ENCODE measurements at regions not wholly inside any gene's neighbourhood (a gene's known extent, or its start where the extent isn't known, plus 50 kb on each side); places are given as distances from the start of the nearest gene placed in this dataset.

- no peak for TF ChIP-seq ERG (CRISPR knock-in tag; IDR thresholded peaks at IDR 0.05)
- TF ChIP-seq, protein P1, sequence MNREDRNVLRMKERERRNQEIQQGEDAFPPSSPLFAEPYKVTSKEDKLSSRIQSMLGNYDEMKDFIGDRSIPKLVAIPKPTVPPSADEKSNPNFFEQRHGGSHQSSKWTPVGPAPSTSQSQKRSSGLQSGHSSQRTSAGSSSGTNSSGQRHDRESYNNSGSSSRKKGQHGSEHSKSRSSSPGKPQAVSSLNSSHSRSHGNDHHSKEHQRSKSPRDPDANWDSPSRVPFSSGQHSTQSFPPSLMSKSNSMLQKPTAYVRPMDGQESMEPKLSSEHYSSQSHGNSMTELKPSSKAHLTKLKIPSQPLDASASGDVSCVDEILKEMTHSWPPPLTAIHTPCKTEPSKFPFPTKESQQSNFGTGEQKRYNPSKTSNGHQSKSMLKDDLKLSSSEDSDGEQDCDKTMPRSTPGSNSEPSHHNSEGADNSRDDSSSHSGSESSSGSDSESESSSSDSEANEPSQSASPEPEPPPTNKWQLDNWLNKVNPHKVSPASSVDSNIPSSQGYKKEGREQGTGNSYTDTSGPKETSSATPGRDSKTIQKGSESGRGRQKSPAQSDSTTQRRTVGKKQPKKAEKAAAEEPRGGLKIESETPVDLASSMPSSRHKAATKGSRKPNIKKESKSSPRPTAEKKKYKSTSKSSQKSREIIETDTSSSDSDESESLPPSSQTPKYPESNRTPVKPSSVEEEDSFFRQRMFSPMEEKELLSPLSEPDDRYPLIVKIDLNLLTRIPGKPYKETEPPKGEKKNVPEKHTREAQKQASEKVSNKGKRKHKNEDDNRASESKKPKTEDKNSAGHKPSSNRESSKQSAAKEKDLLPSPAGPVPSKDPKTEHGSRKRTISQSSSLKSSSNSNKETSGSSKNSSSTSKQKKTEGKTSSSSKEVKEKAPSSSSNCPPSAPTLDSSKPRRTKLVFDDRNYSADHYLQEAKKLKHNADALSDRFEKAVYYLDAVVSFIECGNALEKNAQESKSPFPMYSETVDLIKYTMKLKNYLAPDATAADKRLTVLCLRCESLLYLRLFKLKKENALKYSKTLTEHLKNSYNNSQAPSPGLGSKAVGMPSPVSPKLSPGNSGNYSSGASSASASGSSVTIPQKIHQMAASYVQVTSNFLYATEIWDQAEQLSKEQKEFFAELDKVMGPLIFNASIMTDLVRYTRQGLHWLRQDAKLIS (CRISPR knock-in tag; IDR thresholded peaks at IDR 0.05; ENCODE audit: borderline replicate concordance), result no peak
- no peak for TF ChIP-seq FOXJ3 (CRISPR knock-in tag; IDR thresholded peaks at IDR 0.05; ENCODE audit: borderline replicate concordance)
- TF ChIP-seq FOXK1 (CRISPR knock-in tag; IDR thresholded peaks at IDR 0.05), result no peak
- TF ChIP-seq PRRX2 (CRISPR knock-in tag; IDR thresholded peaks at IDR 0.05), result no peak
- TF ChIP-seq TEAD4 (CRISPR knock-in tag; IDR thresholded peaks at IDR 0.05), result no peak
- no peak for TF ChIP-seq GRHL2 (CRISPR knock-in tag; IDR thresholded peaks at IDR 0.05; ENCODE audit: insufficient replicate concordance, severe bottlenecking)
- no peak for TF ChIP-seq KAT7 (CRISPR knock-in tag; IDR thresholded peaks at IDR 0.05; ENCODE audit: borderline replicate concordance)
- no peak for TF ChIP-seq JAZF1 (CRISPR knock-in tag; IDR thresholded peaks at IDR 0.05)
Observed at GRCh38 chr17:73819440-73820395, 175.5 kb upstream of the SDK2 start (continued).

GRCh38 chr17:73820686-73821448 is 176.6 kb upstream of the SDK2 start:
- H3K9me3 Mint-ChIP-seq, result peaks cover 13% of the 10 kb centered on the region
- peaks cover 63% of the 10 kb centered on the region for H3K27me3 Mint-ChIP-seq (ENCODE audit: low read depth)
- peaks cover 13% of the 10 kb centered on the region for H3K36me3 Mint-ChIP-seq
- H3K27ac Mint-ChIP-seq, result no peak overlapping the region
- ChIA-PET CTCF (interaction anchor here (0.6 to 3.2 kb wide), 27 partner anchors 16 to 713 kb away, joined by 3 to 18 read pairs (median 4); no protein-coding TSS in a partner anchor), POLR2A (interaction anchor here (1.2 kb wide), 1 partner anchor 36 kb away, joined by 3 read pairs; no protein-coding TSS in a partner anchor)
- DNase-seq (ENCODE audit: low spot score) (peak; percentile 67), ATAC-seq (peak; percentile 93)
- peak overlapping the region; percentile 35; the same call in 1 of the 2 replicates for H3K4me3 Mint-ChIP-seq
- peaks cover 47% of the 10 kb centered on the region for H3K4me1 Mint-ChIP-seq
- TF ChIP-seq ZNF396 (CRISPR knock-in tag; IDR thresholded peaks at IDR 0.05; ENCODE audit: borderline replicate concordance), result no peak
- TF ChIP-seq FOXP1 (CRISPR knock-in tag; IDR thresholded peaks at IDR 0.05; ENCODE audit: borderline replicate concordance), result peak; percentile 72
- TF ChIP-seq ATF3 (CRISPR knock-in tag; conservative IDR thresholded peaks at IDR 0.05), result no peak
- no peak for TF ChIP-seq MXD4 (CRISPR knock-in tag; IDR thresholded peaks at IDR 0.05; ENCODE audit: borderline replicate concordance)
- TF ChIP-seq TCF7 (CRISPR knock-in tag; IDR thresholded peaks at IDR 0.05; ENCODE audit: low read depth), result no peak
- peak; percentile 92; the same call in 1 of the 2 replicates for TF ChIP-seq TEAD1 (CRISPR knock-in tag; IDR thresholded peaks at IDR 0.05)
- 0 out of 2 replicates have a peak, but pooled peaks have one; percentile 62 for TF ChIP-seq ZNF138 (CRISPR knock-in tag; conservative IDR thresholded peaks at IDR 0.05)
- no peak for TF ChIP-seq OVOL2 (CRISPR knock-in tag; IDR thresholded peaks at IDR 0.05; ENCODE audit: borderline replicate concordance)
- TF ChIP-seq, protein P2, sequence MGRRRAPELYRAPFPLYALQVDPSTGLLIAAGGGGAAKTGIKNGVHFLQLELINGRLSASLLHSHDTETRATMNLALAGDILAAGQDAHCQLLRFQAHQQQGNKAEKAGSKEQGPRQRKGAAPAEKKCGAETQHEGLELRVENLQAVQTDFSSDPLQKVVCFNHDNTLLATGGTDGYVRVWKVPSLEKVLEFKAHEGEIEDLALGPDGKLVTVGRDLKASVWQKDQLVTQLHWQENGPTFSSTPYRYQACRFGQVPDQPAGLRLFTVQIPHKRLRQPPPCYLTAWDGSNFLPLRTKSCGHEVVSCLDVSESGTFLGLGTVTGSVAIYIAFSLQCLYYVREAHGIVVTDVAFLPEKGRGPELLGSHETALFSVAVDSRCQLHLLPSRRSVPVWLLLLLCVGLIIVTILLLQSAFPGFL (CRISPR knock-in tag; IDR thresholded peaks at IDR 0.05; ENCODE audit: borderline replicate concordance), result no peak
- no peak for TF ChIP-seq ELF4 (CRISPR knock-in tag; IDR thresholded peaks at IDR 0.05; ENCODE audit: low read depth)
- TF ChIP-seq ETV6 (CRISPR knock-in tag; IDR thresholded peaks at IDR 0.05), result peak; percentile 92
- TF ChIP-seq NFATC4 (CRISPR knock-in tag; IDR thresholded peaks at IDR 0.05), result peak; percentile 70; the same call in 1 of the 2 replicates
- TF ChIP-seq FOXP4 (CRISPR knock-in tag; IDR thresholded peaks at IDR 0.05), result peak; percentile 93; the same call in 1 of the 2 replicates
- TF ChIP-seq ESRRA (CRISPR knock-in tag; IDR thresholded peaks at IDR 0.05; ENCODE audit: borderline replicate concordance), result no peak
- 0 out of 2 replicates have a peak, but pooled peaks have one; percentile 71 for TF ChIP-seq CREM (CRISPR knock-in tag; IDR thresholded peaks at IDR 0.05)
- peak; percentile 85 for TF ChIP-seq ZBTB21 (CRISPR knock-in tag; IDR thresholded peaks at IDR 0.05; ENCODE audit: borderline replicate concordance)
